Natural killer cell treated with Interleukin-12 subunit alpha and Interleukin-12 subunit beta and Interleukin-15 and Interleukin-18, amount 100 ng/mL, for 72 hours (primary cell): ENCODE measurements at regions not wholly inside any gene's neighbourhood (a gene's known extent, or its start where the extent isn't known, plus 50 kb on each side); places are given as distances from the start of the nearest gene placed in this dataset.

Experiments used
- ATAC-seq, 2 donors: fragments of 150-1000 bp; cut with Tn5 transposase in 1 of 2; sonication (Bioruptor Pico), chemical (Tn5 transposase) in 1 of 2; 2 replicates each; pipeline ENCODE4 v1.10.0; 2021
- DNase-seq: peaks from one replicate; pipeline ENCODE4 v3.0.0; 2022; ENCODE audit warnings: low spot score
- H3K27ac Mint-ChIP-seq, 2 donors: 1 replicate in 1 of 2; 2 replicates in 1 of 2; pipeline ENCODE4 v1.8.0; 2022; ENCODE audit warnings: mixed read lengths in 2 of 2, mild to moderate bottlenecking in 1 of 2, moderate library complexity in 1 of 2
- H3K27me3 Mint-ChIP-seq, 2 donors: 1 replicate in 1 of 2; 2 replicates in 1 of 2; pipeline ENCODE4 v1.8.0; 2022; ENCODE audit warnings: mixed read lengths in 2 of 2
- H3K36me3 Mint-ChIP-seq: one replicate; pipeline ENCODE4 v1.8.0; 2022; ENCODE audit warnings: mixed read lengths
- H3K4me1 Mint-ChIP-seq, 2 donors: 1 replicate in 1 of 2; 2 replicates in 1 of 2; pipeline ENCODE4 v1.8.0; 2022; ENCODE audit warnings: low read depth in 2 of 2, mixed read lengths in 2 of 2, mild to moderate bottlenecking in 1 of 2
- H3K4me3 Mint-ChIP-seq: one replicate; pipeline ENCODE4 v1.8.0; 2022; ENCODE audit warnings: mixed read lengths
- H3K9me3 Mint-ChIP-seq: 2 replicates; pipeline ENCODE4 v1.8.0; 2022; ENCODE audit warnings: mixed read lengths

DNA sequence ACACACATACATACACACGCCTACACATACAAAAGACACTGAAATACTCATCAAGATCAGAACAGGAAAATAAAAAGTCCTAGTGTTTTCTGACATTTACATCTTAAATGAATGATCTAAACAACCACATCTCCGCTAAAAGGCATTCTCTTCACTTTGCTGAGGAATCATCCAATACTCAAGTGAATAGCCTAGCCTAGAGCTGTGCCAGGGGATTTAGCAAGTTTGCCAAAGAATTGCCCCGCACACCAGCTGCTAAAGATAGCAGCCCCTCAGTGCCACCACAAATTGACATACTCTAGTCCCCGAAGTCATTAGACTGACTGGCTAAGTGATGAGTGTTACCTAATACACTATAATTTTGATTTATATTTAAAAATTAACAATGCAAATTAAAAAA lies 246.8 kb upstream of the POU3F2 start:
- Mint-ChIP-seq H3K9me3 (peaks cover 4% of the 10 kb centered on the region), H3K27ac (no peak overlapping the region), H3K4me1 (no peaks in the 10 kb centered on the region), H3K36me3 (no peaks in the 10 kb centered on the region), H3K4me3 (no peak overlapping the region), H3K27me3 (no peaks in the 10 kb centered on the region)
- ATAC-seq = no peak
- no peak for DNase-seq

GRCh38 chr6:98589536-98589935 lies 244.8 kb upstream of the POU3F2 start:
- Mint-ChIP-seq H3K27ac (no peak overlapping the region), H3K27me3 (no peaks in the 10 kb centered on the region), H3K36me3 (no peaks in the 10 kb centered on the region), H3K9me3 (peaks cover 4% of the 10 kb centered on the region), H3K4me3 (no peak overlapping the region), H3K4me1 (no peaks in the 10 kb centered on the region)
- ATAC-seq = no peak
- no peak for DNase-seq

GRCh38 chr6:98590136-98590681 lies 244.2 kb upstream of the POU3F2 start:
- H3K4me1 Mint-ChIP-seq = no peaks in the 10 kb centered on the region
- peaks cover 4% of the 10 kb centered on the region for H3K9me3 Mint-ChIP-seq
- H3K27ac Mint-ChIP-seq = no peak overlapping the region
- ATAC-seq = no peak
- H3K27me3 Mint-ChIP-seq = no peaks in the 10 kb centered on the region
- no peak for DNase-seq
- no peaks in the 10 kb centered on the region for H3K36me3 Mint-ChIP-seq
- no peak overlapping the region for H3K4me3 Mint-ChIP-seq

- ATAC-seq = no peak
- DNase-seq = no peak
- Mint-ChIP-seq H3K9me3 (peaks cover 6% of the 10 kb centered on the region), H3K4me1 (no peaks in the 10 kb centered on the region), H3K4me3 (no peak overlapping the region), H3K27ac (no peak overlapping the region), H3K36me3 (no peaks in the 10 kb centered on the region), H3K27me3 (no peaks in the 10 kb centered on the region)
Measured at GRCh38 chr6:98590997-98591396, 243.4 kb upstream of the POU3F2 start.

DNA sequence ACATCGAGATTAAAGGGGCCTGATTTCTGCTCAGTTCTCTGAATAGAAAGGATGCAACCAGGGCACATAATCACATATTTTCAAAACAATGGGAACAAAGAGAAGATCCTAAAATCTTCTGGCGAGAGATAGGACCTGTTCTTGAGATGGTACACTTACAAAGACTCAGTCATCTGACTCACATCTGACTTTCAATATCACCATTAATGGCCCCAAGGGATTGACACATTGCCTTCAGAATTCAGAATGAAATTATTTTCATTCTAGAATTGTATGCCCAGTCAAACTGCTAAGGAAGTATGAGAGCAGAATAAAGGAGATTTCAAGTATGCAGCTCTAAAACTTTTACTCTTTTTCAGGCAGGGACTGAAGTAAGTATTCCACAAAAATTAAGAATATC lies 240.7 kb upstream of the POU3F2 start:
- Mint-ChIP-seq H3K4me1 (no peaks in the 10 kb centered on the region), H3K27me3 (no peaks in the 10 kb centered on the region), H3K36me3 (no peaks in the 10 kb centered on the region), H3K9me3 (peaks cover 9% of the 10 kb centered on the region), H3K27ac (no peak overlapping the region), H3K4me3 (no peak overlapping the region)
- no peak for ATAC-seq
- no peak for DNase-seq

- no peak for DNase-seq
- Mint-ChIP-seq H3K9me3 (peaks cover 9% of the 10 kb centered on the region), H3K27me3 (no peaks in the 10 kb centered on the region), H3K4me3 (no peak overlapping the region), H3K27ac (no peak overlapping the region), H3K4me1 (no peaks in the 10 kb centered on the region), H3K36me3 (no peaks in the 10 kb centered on the region)
- no peak for ATAC-seq
Measured at GRCh38 chr6:98601716-98602115, 232.7 kb upstream of the POU3F2 start.

GRCh38 chr6:98605705-98606104 lies 228.7 kb upstream of the POU3F2 start:
- H3K27ac Mint-ChIP-seq = no peak overlapping the region
- no peaks in the 10 kb centered on the region for H3K36me3 Mint-ChIP-seq

DNA sequence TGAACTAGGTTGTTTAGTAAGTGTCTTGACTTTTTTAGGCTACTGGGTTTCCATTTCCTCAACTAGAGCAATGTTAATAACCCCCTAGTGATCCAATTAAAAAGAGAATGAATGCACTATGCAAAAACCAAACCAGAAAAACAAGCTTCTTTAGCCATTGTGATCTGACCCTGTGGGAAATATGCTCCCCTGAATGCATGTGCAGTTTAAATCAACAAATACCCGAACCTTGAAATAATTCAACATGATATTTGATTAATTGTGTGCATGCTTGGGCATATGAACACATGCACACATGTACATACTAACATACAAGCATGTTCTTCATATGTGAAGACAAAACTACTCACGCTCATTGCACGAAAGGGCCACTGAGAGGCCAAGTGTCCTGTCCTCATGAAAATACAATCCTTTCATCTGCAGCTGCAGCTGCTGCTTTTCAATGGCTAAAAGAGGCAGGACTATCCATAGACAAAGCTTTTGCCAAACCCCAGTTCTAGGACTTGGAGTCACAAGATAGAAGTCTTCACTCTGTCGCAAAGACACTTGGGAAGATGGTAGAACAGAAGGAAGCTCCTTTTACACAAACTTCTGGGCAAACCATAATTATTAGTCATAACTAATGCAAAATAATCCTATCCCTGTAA lies 207.1 kb upstream of the POU3F2 start:
- no peak overlapping the region for H3K4me3 Mint-ChIP-seq
- H3K36me3 Mint-ChIP-seq = no peaks in the 10 kb centered on the region
- no peak for ATAC-seq
- no peaks in the 10 kb centered on the region for H3K27me3 Mint-ChIP-seq
- DNase-seq = no peak
- H3K4me1 Mint-ChIP-seq = no peaks in the 10 kb centered on the region
- no peak overlapping the region for H3K27ac Mint-ChIP-seq
- peaks cover 12% of the 10 kb centered on the region for H3K9me3 Mint-ChIP-seq

More at GRCh38 chr6:98605705-98606104, 228.7 kb upstream of the POU3F2 start:
- ATAC-seq (no peak), DNase-seq (no peak)
- Mint-ChIP-seq H3K4me1 (no peaks in the 10 kb centered on the region), H3K4me3 (no peak overlapping the region), H3K9me3 (peaks cover 5% of the 10 kb centered on the region), H3K27me3 (no peaks in the 10 kb centered on the region)

DNA sequence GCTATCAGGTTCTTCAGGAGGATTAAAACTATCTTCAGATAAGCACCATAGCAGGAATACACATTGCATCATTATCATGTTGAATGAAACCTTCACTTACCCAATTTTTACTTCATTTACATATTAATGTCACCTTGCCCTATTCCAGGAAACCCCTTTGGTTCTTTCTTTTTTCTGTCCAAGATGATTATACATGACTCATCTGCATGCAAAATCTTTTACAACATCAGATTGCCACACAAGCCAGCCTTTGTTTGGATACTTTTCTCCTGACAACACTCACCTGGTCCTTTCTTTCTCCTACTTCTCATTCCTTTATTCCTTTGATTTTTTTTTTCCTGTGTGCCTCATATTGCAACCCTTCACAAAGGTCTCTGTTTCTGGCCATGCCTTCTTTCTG lies 200.5 kb upstream of the POU3F2 start:
- H3K4me1 Mint-ChIP-seq = no peaks in the 10 kb centered on the region
- ATAC-seq (no peak), DNase-seq (no peak)
- no peaks in the 10 kb centered on the region for H3K36me3 Mint-ChIP-seq
- no peaks in the 10 kb centered on the region for H3K27me3 Mint-ChIP-seq
- no peak overlapping the region for H3K27ac Mint-ChIP-seq
- no peak overlapping the region for H3K4me3 Mint-ChIP-seq
- H3K9me3 Mint-ChIP-seq = peaks cover 13% of the 10 kb centered on the region

GRCh38 chr6:98634569-98634968 lies 199.8 kb upstream of the POU3F2 start:
- H3K27ac Mint-ChIP-seq = no peak overlapping the region
- no peaks in the 10 kb centered on the region for H3K4me1 Mint-ChIP-seq
- H3K27me3 Mint-ChIP-seq = no peaks in the 10 kb centered on the region
- no peaks in the 10 kb centered on the region for H3K36me3 Mint-ChIP-seq
- DNase-seq (no peak), ATAC-seq (no peak)
- H3K4me3 Mint-ChIP-seq = no peak overlapping the region
- H3K9me3 Mint-ChIP-seq = peaks cover 10% of the 10 kb centered on the region

DNA sequence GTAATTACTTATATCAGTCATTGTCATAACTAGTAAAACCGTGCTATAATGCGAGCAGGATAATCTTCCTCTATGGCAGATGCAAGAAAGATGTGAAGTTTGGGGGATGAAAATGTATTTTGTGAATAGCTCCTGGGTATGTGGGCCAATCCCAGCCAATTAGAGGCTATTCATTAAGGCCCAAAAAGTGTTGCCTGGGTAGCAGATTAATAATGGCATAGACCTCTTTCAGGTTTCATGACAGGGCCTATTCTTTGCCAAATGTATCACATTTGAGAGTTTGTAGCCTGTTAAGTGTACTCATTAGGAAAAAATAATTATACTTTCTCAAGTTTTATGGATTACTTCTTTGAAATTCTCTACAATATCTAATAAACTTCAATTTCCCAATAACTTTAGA lies 199.2 kb upstream of the POU3F2 start:
- H3K36me3 Mint-ChIP-seq = no peaks in the 10 kb centered on the region
- no peak overlapping the region for H3K4me3 Mint-ChIP-seq
- DNase-seq (no peak), ATAC-seq (no peak)
- H3K9me3 Mint-ChIP-seq = peaks cover 6% of the 10 kb centered on the region
- no peaks in the 10 kb centered on the region for H3K4me1 Mint-ChIP-seq
- H3K27ac Mint-ChIP-seq = no peak overlapping the region
- H3K27me3 Mint-ChIP-seq = no peaks in the 10 kb centered on the region

GRCh38 chr6:98636941-98637340 lies 197.4 kb upstream of the POU3F2 start:
- no peaks in the 10 kb centered on the region for H3K27me3 Mint-ChIP-seq
- H3K4me1 Mint-ChIP-seq = no peaks in the 10 kb centered on the region
- DNase-seq (no peak), ATAC-seq (no peak)
- peaks cover 6% of the 10 kb centered on the region for H3K9me3 Mint-ChIP-seq
- H3K27ac Mint-ChIP-seq = no peak overlapping the region
- no peaks in the 10 kb centered on the region for H3K36me3 Mint-ChIP-seq
- no peak overlapping the region for H3K4me3 Mint-ChIP-seq

GRCh38 chr6:98639089-98639635 lies 195.2 kb upstream of the POU3F2 start:
- Mint-ChIP-seq H3K27ac (no peak overlapping the region), H3K9me3 (peaks cover 4% of the 10 kb centered on the region), H3K36me3 (no peaks in the 10 kb centered on the region), H3K4me1 (no peaks in the 10 kb centered on the region), H3K4me3 (no peak overlapping the region), H3K27me3 (no peaks in the 10 kb centered on the region)
- no peak for DNase-seq
- no peak for ATAC-seq

- H3K4me1 Mint-ChIP-seq = no peaks in the 10 kb centered on the region
- no peaks in the 10 kb centered on the region for H3K36me3 Mint-ChIP-seq
Measured at GRCh38 chr6:98640366-98640765, 194.0 kb upstream of the POU3F2 start.

More at GRCh38 chr6:98640366-98640765, 194.0 kb upstream of the POU3F2 start:
- ATAC-seq (no peak), DNase-seq (no peak)
- no peak overlapping the region for H3K4me3 Mint-ChIP-seq
- no peaks in the 10 kb centered on the region for H3K27me3 Mint-ChIP-seq
- peaks cover 3% of the 10 kb centered on the region for H3K9me3 Mint-ChIP-seq
- H3K27ac Mint-ChIP-seq = no peak overlapping the region
